Loucy (cell line): ENCODE measurements at regions not wholly inside any gene's neighbourhood (a gene's known extent, or its start where the extent isn't known, plus 50 kb on each side); places are given as distances from the start of the nearest gene placed in this dataset.

Experiments
- H2AFZ ChIP-seq: fragments of 200-600 bp; sonication (generic); 2 replicates; pipeline ENCODE4 v1.6.0; 2016; ENCODE audit warnings: antibody characterized with exemption, mild to moderate bottlenecking, low read length, moderate library complexity
- H3F3A ChIP-seq: fragments of 200-600 bp; 2 replicates; pipeline ENCODE4 v1.6.0; 2016; ENCODE audit warnings: antibody characterized with exemption, low read depth, mild to moderate bottlenecking
- H3K27me3 ChIP-seq: fragments of 200-600 bp; sonication (generic); 2 replicates; pipeline ENCODE4 v1.6.1; 2014; ENCODE audit warnings: low read length, mild to moderate bottlenecking; ENCODE audit not compliant: insufficient read depth, poor library complexity, severe bottlenecking
- H3K36me3 ChIP-seq: fragments of 200-600 bp; sonication (generic); 2 replicates; pipeline ENCODE4 v1.6.1; 2016; ENCODE audit warnings: low read length; ENCODE audit not compliant: insufficient read depth
- H3K4me1 ChIP-seq: fragments of 200-600 bp; sonication (generic); 2 replicates; pipeline ENCODE4 v1.5.1; 2014; ENCODE audit warnings: low read length, mild to moderate bottlenecking; ENCODE audit not compliant: insufficient read depth, poor library complexity, severe bottlenecking
- H3K4me2 ChIP-seq: fragments of 200-600 bp; sonication (generic); 2 replicates; pipeline ENCODE4 v1.6.0; 2014; ENCODE audit warnings: antibody characterized with exemption, low read length, low read depth, mild to moderate bottlenecking; ENCODE audit not compliant: poor library complexity, severe bottlenecking
- H3K4me3 ChIP-seq: fragments of 200-600 bp; sonication (generic); 2 replicates; pipeline ENCODE4 v1.5.1; 2014; ENCODE audit warnings: low read length, mild to moderate bottlenecking, mixed read lengths; ENCODE audit not compliant: poor library complexity, severe bottlenecking
- H3K79me2 ChIP-seq: fragments of 200-600 bp; sonication (generic); 2 replicates; pipeline ENCODE4 v1.6.1; 2014; ENCODE audit warnings: low read length; ENCODE audit not compliant: insufficient read depth
- H3K9ac ChIP-seq: fragments of 200-600 bp; sonication (generic); 2 replicates; pipeline ENCODE4 v1.6.0; 2014; ENCODE audit warnings: mild to moderate bottlenecking, low read depth, low read length, moderate library complexity; ENCODE audit not compliant: poor library complexity, severe bottlenecking
- H3K9me2 ChIP-seq: fragments of 200-600 bp; sonication (generic); replicated peaks from 2 replicates; pipeline ENCODE4 v1.6.1; 2016; ENCODE audit warnings: low read depth, low read length, mixed read lengths
- H3K9me3 ChIP-seq: fragments of 200-600 bp; sonication (generic); 2 replicates; pipeline ENCODE4 v1.6.1; 2014; ENCODE audit warnings: mild to moderate bottlenecking, antibody characterized with exemption, low read length, low read depth; ENCODE audit not compliant: insufficient read depth
- H4K20me1 ChIP-seq: fragments of 200-600 bp; sonication (generic); 2 replicates; pipeline ENCODE4 v1.6.0; 2014; ENCODE audit warnings: antibody characterized with exemption, low read length, mild to moderate bottlenecking; ENCODE audit not compliant: insufficient read depth, poor library complexity, severe bottlenecking
- CTCF ChIP-seq: fragments of 200-600 bp; sonication (generic); conservative IDR thresholded peaks from 2 replicates; pipeline ENCODE4 v1.5.1; 2014; ENCODE audit warnings: mild to moderate bottlenecking, antibody characterized with exemption, low read length
- EZH2phosphoT487 ChIP-seq: fragments of 200-600 bp; IDR thresholded peaks from 2 replicates; pipeline ENCODE4 v1.6.1; 2018; ENCODE audit warnings: antibody characterized with exemption, mild to moderate bottlenecking, moderate library complexity, borderline replicate concordance

DNA sequence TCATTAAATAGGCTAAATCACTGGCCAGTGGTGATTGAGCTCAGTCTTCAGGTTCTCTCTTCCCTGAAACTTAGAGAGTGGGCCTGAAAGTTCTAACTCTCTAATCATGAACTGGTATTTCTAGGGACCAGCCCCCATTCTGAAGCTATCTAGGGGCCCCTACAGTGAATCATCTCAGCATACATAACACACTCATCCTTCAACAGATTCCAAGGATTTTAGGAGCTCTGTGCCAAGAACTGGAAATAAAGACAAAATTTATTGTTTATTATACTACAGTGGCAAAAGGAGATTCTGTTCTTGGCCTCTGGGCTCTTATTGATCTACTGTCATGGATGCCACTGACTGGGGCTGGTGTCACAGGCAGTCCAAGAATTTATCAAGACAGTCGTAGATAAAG, 263.8 kb upstream of the IGFBP7 start:
- no peaks in the 10 kb centered on the region for H3F3A ChIP-seq
- H2AFZ ChIP-seq = no peak overlapping the region
- no peaks in the 10 kb centered on the region for H3K9me2 ChIP-seq
- H3K36me3 ChIP-seq = no peaks in the 10 kb centered on the region
- no peaks in the 10 kb centered on the region for H3K27me3 ChIP-seq
- no peaks in the 10 kb centered on the region for H3K79me2 ChIP-seq
- H4K20me1 ChIP-seq = no peaks in the 10 kb centered on the region
- TF ChIP-seq EZH2phosphoT487 = no peak
- no peak for TF ChIP-seq CTCF
- no peak overlapping the region for H3K4me2 ChIP-seq
- H3K4me1 ChIP-seq = no peaks in the 10 kb centered on the region
- H3K4me3 ChIP-seq = no peak overlapping the region
- no peaks in the 10 kb centered on the region for H3K9me3 ChIP-seq
- no peak overlapping the region for H3K9ac ChIP-seq

DNA sequence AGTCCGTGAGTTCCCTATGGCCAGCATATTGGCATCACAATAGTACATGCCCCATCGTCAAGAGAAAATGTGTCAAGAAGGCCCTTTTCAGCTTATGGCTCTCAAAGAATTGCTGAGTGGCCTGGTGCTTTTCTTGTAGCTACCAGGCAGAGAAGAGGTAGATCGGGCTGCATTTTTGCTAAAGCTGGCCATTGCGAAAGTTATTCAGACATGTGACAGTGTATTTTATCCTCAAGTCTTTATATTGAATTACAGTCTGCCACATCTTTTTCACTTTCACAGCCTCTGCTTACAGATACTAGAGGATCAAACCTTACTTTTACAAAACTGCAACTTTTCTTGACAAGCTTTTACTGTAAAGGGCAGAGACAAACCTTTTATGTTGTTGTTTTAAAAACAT, 261.5 kb upstream of the IGFBP7 start:
- H3K4me1 ChIP-seq = no peaks in the 10 kb centered on the region
- no peaks in the 10 kb centered on the region for H3K36me3 ChIP-seq
- no peak overlapping the region for H3K4me3 ChIP-seq
- no peaks in the 10 kb centered on the region for H3K9me2 ChIP-seq
- no peak overlapping the region for H3K4me2 ChIP-seq
- no peak overlapping the region for H2AFZ ChIP-seq
- TF ChIP-seq EZH2phosphoT487 = no peak
- TF ChIP-seq CTCF = no peak
- no peak overlapping the region for H3K9ac ChIP-seq
- no peaks in the 10 kb centered on the region for H3K79me2 ChIP-seq
- no peaks in the 10 kb centered on the region for H3K27me3 ChIP-seq
- H3F3A ChIP-seq = no peaks in the 10 kb centered on the region
- no peaks in the 10 kb centered on the region for H4K20me1 ChIP-seq
- H3K9me3 ChIP-seq = no peaks in the 10 kb centered on the region

- Histone ChIP-seq H3K36me3 (no peaks in the 10 kb centered on the region), H3K4me3 (no peak overlapping the region), H3K79me2 (no peaks in the 10 kb centered on the region), H3K4me1 (no peaks in the 10 kb centered on the region), H3K9ac (no peak overlapping the region), H4K20me1 (no peaks in the 10 kb centered on the region), H3K9me2 (no peaks in the 10 kb centered on the region), H3K4me2 (no peak overlapping the region), H3K27me3 (no peaks in the 10 kb centered on the region), H2AFZ (no peak overlapping the region), H3F3A (no peaks in the 10 kb centered on the region), H3K9me3 (no peaks in the 10 kb centered on the region)
- TF ChIP-seq EZH2phosphoT487 (no peak), CTCF (no peak)
Observed at GRCh38 chr4:57370691-57371090, 260.5 kb upstream of the IGFBP7 start.
